Suppressor macrophage treated with lipopolysaccharide for 4 hours (primary cell): ENCODE measurements at regions not wholly inside any gene's neighbourhood (a gene's known extent, or its start where the extent isn't known, plus 50 kb on each side); places are given as distances from the start of the nearest gene placed in this dataset.

ENCODE experiments used
- DNase-seq: peaks from one replicate; pipeline ENCODE4 v3.0.0-alpha.2; 2020

GRCh38 chr3:94887065-94887464 is 824.2 kb downstream of the NSUN3 start:
- DNase-seq, result no peak

GRCh38 chr3:94896994-94897393 is 834.1 kb downstream of the NSUN3 start:
- DNase-seq, result no peak

GRCh38 chr3:94904156-94904674 is 841.4 kb downstream of the NSUN3 start:
- no peak for DNase-seq

- no peak for DNase-seq
These were observed 846.9 kb downstream of the NSUN3 start for GRCh38 chr3:94909726-94910125.

- DNase-seq, result no peak
These were observed 849.8 kb downstream of the NSUN3 start for GRCh38 chr3:94912656-94913055.

- DNase-seq, result no peak
These were observed 864.3 kb downstream of the NSUN3 start for GRCh38 chr3:94927175-94927574.

GRCh38 chr3:94928921-94929320 is 866.1 kb downstream of the NSUN3 start:
- DNase-seq, result no peak

GRCh38 chr3:94935738-94936580 is 873.1 kb downstream of the NSUN3 start:
- DNase-seq, result no peak

- no peak for DNase-seq
These were observed 875.1 kb downstream of the NSUN3 start for GRCh38 chr3:94937980-94938379.

GRCh38 chr3:94946683-94947082 is 883.8 kb downstream of the NSUN3 start:
- DNase-seq, result no peak

GRCh38 chr3:94961423-94962100 is 898.7 kb downstream of the NSUN3 start:
- no peak for DNase-seq

GRCh38 chr3:94965867-94966475 is 903.1 kb downstream of the NSUN3 start:
- no peak for DNase-seq

- no peak for DNase-seq
These were observed 904.3 kb downstream of the NSUN3 start for GRCh38 chr3:94967196-94967595.

- DNase-seq, result no peak
These were observed 905.7 kb downstream of the NSUN3 start for GRCh38 chr3:94968519-94968918.

- DNase-seq, result no peak
These were observed 909.2 kb downstream of the NSUN3 start for GRCh38 chr3:94972066-94972465.

- no peak for DNase-seq
These were observed 915.2 kb downstream of the NSUN3 start for GRCh38 chr3:94978084-94978483.

GRCh38 chr3:94985778-94986177 is 922.9 kb downstream of the NSUN3 start:
- DNase-seq, result no peak

- DNase-seq, result no peak
These were observed 928.3 kb downstream of the NSUN3 start for GRCh38 chr3:94990952-94991705.

- no peak for DNase-seq
These were observed 933.9 kb downstream of the NSUN3 start for GRCh38 chr3:94996743-94997142.

- DNase-seq, result no peak
These were observed 939.7 kb downstream of the NSUN3 start for GRCh38 chr3:95002438-95003046.

- DNase-seq, result no peak
These were observed 965.8 kb downstream of the NSUN3 start for GRCh38 chr3:95028688-95029087.

GRCh38 chr3:95029644-95030043 is 966.8 kb downstream of the NSUN3 start:
- DNase-seq, result no peak
